SK-N-MC (cell line): ENCODE measurements at regions not wholly inside any gene's neighbourhood (a gene's known extent, or its start where the extent isn't known, plus 50 kb on each side); places are given as distances from the start of the nearest gene placed in this dataset.

Experiments used
- EZH2 ChIP-seq: fragments of 200-600 bp; sonication (generic); IDR thresholded peaks from one replicate; pipeline ENCODE4 v1.6.1; 2017; ENCODE audit warnings: antibody characterized with exemption
- FOXP2 ChIP-seq: optimal IDR thresholded peaks from 2 replicates; pipeline ENCODE3; 2011; ENCODE audit warnings: mild to moderate bottlenecking, moderate library complexity; ENCODE audit not compliant: insufficient read depth; ENCODE audit errors: extremely low read length, control extremely low read depth
- POLR2AphosphoS5 ChIP-seq: IDR thresholded peaks from 2 replicates; pipeline ENCODE4 v1.6.1; 2012; ENCODE audit warnings: mild to moderate bottlenecking, low read depth, low read length, borderline replicate concordance

DNA sequence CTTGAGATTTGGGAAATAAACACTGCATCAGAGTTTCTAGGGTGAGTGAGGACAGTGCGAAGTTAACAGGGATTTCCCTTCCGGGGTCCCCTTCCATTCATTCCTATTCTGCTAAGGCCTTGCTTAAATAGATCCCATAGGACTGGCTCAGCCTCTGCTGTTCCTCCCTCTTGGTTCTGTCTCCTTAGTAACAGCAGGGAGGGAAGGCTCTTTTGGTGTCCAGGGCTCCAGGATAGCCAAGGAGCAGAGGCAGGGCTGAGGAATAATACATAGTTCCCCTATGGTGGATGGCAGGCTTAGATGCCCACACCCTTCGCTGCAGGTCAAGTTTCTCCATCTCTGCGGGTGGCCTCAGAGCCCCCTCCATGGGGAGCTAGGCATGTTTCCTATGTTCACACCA is 591.7 kb downstream of the ACTL7B start:
- TF ChIP-seq POLR2AphosphoS5 (no peak), FOXP2 (no peak), EZH2 (no peak)
